Posterior cingulate gyrus (tissue), 11 donors: ENCODE measurements at regions not wholly inside any gene's neighbourhood (a gene's known extent, or its start where the extent isn't known, plus 50 kb on each side); places are given as distances from the start of the nearest gene placed in this dataset.

Source experiments
- DNase-seq, 10 donors: peaks; one replicate each; pipeline versions ENCODE4 v3.0.0 to v3.0.0-alpha.2; 2020 to 2021; ENCODE audit warnings: mixed read lengths in 3 of 10
- intact Hi-C: fragments of 100-400 bp; cut with DNase I; formaldehyde crosslinking; loops from one replicate; pipeline ENCODE4 v1.15.1; 2023

DNA sequence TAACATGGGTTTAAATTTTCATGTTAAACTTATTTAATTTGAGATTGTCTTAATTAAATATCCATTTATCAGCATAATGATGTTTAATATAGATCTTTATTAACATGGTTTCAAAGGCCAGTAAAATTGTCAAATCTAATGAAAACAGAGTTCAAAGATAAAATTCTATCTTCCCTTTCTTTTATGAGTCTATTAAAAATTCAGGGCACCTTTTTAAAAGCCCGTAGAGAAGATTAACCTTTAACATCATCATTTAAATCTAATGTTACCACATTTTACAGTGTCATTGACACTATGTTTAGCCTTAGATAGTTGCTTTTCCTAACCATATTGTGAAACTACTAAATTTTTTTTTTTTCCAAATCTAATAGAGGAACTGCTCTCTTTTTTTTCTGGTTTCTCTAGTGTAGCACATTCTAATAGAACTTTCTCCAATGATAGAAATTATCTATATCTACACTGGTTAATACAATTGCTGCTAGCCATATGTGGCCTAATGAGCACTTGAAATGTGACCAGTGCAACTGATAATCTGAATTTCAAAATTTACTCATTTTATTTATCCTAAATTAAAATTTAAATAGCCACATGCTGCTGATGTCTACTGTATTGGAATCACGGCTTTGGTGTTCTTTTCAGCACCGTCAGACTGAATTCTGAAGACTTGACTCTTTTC lies 410.9 kb downstream of the UTRN start:
- no peak for DNase-seq
- intact Hi-C loops = no loop called here

DNA sequence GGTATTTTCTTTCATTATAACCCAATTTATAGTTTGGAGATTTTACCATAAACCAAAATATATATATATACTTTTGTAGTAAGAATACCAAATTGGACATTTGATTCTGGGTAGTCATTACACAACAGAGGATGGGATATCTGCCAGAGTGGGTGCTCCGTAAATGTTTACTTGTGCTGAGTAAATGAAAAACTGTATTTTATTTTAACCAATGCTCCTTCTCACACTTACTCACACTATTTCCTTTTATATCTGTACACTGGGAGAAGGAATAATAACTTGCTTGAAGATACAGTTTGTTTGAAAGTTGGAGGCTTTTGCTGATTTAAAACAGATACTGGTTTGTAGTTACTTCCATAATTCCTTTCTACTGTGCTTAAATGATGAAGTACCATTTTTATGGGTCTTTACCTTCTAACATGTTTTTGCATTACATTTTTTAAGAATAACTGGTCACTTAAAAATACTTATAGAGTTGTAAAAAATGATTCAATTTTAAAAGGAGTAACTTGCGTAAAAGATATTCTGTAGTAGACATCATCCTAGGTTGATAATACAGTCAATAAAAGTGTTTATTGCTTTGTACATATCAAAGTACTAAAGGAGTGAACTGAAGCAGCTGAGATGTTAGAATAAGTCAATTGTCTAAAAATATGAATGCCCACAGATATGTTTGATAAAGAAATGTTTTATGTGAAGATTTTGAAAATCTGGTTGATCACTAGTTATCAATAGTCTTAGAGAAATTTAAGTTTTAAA lies 411.7 kb downstream of the UTRN start:
- intact Hi-C loops = no loop called here
- DNase-seq = no peak

DNA sequence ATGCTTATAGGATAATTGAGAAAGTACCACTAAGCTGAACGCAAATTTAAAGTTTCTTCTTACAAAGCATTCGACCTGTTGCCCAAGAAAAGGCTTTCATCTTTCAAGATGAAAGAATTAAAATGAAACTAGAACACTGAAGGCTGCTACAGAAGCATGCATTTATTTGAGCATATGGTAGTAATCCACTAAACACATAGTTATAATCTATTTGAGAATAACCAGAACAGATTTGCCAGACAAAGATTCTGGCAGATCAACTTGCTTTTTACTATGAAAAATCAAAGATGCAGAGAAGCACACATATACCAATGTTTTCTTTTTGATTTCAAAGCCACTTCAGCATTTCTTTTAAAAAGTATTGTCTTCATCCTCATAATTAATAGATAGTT lies 412.2 kb downstream of the UTRN start:
- intact Hi-C loops = no loop called here
- no peak for DNase-seq

DNA sequence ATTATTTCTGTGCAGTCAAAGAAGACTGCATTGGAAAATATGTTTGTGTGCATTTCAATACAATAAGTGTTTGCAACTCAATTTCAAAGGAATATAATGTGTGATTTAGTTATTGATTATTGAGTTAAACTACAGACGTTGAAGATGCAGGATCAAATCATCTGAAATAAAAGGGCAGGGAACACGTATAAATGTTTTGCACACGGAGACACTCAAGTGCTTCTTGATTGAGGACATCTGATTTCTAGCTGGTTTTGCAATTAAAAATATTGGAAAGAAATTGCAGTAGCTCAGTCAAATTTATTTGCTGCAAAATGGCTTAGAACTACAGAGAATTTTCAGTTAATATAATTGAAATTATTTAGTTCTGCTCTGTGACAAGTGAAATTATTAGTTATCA lies 412.7 kb downstream of the UTRN start:
- DNase-seq = no peak
- intact Hi-C loops = no loop called here

DNA sequence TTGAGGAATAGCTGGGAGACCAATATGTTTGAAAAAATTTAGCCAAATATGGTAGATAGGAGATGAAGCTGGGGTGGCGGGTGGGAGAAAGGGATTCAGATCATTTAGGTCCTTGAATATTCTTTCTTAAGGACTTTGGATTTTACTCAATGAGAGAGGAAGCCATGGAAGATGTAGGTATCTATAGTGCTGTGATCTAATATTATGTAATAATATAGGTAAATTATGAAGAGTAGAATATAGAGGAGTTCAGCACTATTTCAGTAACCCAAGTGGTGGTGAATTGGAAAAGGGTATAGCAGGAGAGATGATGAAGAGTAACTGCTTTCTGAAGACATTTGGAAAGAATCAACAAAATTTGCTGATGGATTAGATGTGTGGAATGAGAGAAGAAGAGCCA lies 417.6 kb downstream of the UTRN start:
- DNase-seq = no peak
- intact Hi-C loops = no loop called here

DNA sequence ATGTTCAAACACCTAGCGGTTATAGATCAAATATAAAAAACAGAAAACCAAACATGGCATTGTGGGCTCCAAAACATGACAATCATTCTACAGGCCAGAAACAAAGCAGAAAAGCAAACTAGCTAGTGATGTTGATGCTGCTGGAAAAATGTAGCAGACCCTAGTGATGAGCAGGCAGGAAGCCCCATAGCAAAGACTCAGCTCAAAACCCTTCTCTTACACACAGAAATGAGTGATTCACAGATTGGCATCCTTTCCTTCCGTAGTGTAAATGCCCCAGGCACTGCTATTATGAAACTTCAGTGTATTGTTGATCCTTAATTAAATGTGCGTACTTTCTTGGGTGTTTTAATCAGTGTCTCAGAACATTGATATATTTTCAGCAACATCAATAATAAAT lies 425.1 kb downstream of the UTRN start:
- DNase-seq = no peak
- intact Hi-C loops = no loop called here

DNA sequence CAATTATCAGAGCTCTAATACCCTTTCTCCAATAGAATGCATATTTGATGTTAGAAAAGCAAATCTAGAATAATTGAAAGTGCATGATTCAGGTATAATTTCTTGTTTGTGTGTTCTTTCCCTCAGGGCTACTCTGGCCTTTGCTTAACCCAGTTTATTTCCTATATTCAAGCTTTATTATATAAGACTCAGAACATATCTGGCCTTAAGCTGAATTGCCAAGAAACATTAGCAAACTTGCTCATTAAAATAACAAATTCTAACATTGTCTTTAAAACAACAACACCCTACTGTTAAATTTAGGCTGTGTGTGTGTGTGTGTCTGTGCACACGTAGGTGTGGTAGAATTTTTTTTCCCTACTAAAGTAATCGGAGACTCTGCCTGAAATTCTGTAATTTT lies 426.5 kb downstream of the UTRN start:
- DNase-seq = no peak

DNA sequence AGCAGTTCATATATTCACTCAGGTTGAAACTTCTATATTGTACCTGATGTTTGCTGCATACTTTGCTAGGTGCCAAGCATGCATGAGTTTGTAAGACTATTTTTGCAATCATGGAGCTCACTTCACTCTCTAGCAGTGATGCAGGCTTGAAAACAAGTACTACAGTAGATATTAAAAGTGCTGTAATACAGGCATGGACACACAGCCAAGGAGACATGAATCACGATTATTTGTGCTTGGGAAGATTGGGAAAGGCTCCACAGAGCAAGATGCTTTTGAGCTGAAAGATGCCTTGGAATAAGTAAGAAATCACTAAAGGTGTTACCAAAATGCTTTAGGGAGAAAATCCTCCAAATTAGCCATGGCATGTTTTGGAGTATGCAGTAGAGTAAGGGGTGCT lies 427.4 kb downstream of the UTRN start:
- intact Hi-C loops = no loop called here
- DNase-seq = no peak

More for the DNA sequence above, 426.5 kb downstream of the UTRN start:
- intact Hi-C loops = no loop called here

DNA sequence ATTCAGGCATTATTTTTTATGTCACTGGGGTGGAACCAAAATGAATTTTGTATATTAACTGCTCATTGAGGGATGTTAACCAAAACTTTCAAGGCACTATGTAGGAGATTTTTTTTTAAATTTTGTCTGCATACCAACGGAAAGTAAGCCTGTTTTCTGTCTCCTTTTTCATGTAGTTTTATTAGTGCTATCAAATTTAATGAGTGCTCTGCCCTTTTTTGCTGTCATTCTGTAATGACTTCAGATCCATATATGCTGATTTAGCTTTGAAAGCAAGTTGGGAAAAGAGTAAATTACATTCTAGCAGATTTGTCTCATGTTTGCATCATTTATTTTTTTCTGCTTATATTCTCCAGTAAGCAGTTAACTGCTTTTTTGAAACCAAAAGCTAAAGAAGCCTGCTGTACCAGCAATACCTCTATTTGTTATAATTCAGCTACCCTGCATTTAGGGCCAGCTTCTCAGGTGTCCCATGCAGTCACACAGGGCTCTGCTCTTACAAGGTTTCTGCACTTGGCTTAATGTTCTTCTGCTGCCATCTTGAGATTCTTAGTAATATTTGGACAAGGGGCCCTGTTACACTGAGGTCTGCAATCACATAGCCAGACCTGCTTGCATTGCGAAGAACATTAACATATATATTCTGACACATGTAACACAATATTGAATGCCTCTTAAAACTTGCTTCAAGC lies 429.0 kb downstream of the UTRN start:
- DNase-seq = no peak
- intact Hi-C loops = no loop called here

DNA sequence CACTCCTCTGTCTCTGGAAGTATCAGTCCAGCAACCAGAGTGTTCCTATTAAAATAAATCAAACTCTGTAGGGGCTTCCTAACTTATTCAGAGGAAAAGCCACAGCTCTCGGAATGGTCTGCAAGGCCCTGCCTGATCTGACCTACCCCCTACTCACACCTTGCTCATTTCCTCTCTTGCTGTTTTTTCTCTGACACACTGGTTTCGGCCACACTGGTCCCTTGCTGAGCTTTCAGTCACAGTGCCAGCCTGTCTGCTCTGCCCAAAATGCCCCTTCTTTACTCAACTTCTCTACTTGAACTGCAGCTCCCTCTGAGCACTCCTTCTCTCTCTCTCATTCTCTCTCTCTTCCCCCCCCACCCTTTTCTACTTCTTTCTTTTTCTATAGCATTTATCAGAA lies 430.2 kb downstream of the UTRN start:
- DNase-seq = no peak
- intact Hi-C loops = no loop called here

DNA sequence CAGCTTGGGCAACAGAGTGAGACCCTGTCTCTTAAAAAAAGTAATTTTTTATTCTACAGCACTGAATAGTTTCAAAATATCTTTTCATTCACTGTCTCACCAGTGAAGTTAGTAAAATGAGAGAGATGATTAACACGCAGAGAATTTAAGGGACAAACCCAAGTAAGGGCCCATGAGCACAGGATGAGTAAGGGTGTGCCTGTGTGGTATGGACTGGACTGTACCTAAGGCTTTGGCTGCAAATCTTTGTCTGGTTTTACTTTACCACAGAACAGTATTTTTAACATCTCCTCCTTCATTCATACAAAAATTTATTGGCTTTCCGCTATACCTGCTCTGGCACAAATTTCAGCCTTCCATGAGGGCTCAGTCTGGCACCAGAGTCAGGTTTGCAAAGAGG lies 433.3 kb downstream of the UTRN start:
- intact Hi-C loops = no loop called here
- no peak for DNase-seq

DNA sequence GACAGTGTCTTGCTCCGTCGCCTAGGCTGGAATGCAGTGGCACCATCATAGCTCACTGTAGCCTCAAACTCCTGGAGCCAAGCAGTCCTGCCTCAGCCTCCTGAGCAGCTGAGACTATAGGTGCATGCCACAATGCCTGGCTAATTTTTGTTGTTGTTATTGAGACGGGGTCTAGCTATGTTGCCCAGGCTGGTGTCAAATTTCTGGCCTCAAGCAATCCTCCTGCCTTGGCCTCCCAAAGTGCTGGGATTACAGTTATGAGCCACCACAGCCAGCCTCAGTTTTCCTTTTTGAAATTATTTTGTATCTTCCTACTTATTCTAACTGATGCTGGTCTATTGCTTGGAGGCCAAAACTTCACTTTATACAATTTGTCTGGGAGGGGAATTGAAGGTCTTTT lies 436.1 kb downstream of the UTRN start:
- intact Hi-C loops = no loop called here
- no peak for DNase-seq

DNA sequence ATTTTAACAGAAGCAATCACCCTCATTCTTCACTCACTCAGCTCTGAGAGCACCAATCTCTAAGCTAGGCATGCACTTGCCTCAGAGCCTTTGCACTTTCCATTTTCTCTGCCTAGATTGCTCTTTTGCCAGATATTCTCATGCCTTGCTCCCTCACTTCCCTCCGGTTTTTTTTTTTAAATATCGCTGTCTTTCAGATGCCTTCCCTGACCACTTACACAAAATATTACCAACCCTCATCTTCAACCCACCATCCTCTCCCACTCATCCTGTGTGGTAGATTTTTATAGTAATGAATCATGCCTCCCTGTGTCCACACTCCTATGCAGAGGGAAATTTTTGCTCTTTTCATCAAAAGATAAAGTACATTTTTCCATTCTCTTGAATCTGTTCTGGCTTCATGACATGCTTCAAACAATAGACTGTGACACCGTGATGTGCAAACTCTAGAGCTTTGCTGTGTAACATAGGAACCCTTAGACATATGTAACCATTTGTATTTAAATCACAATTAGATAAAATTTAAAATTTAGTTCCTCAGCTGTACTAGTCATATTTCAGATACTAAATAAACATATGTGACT lies 437.1 kb downstream of the UTRN start:
- intact Hi-C loops = no loop called here
- DNase-seq = no peak

DNA sequence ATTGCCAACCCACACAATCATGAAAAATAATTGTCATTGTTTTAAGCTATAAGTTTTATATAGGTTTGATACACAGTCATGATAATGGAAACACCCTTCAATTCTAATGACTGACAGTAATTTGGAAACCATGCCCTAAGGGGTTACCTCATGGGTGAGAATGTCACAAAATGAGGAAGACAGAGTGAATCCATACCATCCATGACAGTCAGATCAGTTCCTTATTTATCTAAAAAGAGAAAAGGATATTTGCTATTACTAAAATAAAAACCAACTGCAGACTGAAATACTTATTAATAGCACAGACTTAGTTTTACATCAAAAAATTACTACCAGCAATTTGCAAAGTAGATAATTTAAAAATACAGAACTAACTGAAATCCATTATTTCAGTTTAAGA lies 437.8 kb downstream of the UTRN start:
- no peak for DNase-seq
- intact Hi-C loops = no loop called here

DNA sequence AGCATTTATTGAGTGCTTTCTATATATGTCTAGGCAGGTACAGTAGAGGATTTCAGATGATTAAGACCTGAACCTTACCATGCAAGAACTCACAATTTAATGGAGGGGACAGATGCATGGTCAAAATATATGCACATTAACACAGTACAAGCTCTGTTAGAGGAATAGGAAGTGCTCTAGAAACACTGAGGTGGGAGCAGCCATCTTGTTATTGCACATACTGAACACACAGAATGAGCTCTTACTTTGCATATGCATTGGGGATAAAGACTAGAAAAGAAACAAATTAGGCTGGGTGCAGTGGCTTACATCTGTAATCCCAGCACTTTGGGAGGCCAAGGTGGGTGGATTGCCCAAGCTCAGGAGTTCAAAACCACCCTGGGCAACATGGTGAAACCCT lies 438.3 kb downstream of the UTRN start:
- no peak for DNase-seq
- intact Hi-C loops = no loop called here

DNA sequence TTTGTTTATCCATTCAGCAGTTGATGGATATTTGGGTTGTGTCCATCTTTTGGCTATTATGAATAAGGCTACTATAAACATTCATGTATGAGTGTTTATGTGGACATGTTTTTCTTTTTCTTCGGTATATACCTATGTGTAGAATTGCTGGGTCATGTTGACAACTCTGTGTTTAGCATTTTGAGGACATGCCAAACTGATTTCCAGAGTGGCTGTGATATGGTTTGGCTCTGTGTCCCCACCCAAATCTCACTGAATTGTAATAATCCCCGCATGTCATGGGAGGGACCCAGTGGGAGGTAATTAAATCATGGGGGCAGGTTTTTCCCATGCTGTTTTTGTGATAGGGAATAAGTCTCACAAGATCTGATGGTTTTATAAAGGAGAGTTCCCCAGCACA lies 439.7 kb downstream of the UTRN start:
- no peak for DNase-seq
- intact Hi-C loops = no loop called here

DNA sequence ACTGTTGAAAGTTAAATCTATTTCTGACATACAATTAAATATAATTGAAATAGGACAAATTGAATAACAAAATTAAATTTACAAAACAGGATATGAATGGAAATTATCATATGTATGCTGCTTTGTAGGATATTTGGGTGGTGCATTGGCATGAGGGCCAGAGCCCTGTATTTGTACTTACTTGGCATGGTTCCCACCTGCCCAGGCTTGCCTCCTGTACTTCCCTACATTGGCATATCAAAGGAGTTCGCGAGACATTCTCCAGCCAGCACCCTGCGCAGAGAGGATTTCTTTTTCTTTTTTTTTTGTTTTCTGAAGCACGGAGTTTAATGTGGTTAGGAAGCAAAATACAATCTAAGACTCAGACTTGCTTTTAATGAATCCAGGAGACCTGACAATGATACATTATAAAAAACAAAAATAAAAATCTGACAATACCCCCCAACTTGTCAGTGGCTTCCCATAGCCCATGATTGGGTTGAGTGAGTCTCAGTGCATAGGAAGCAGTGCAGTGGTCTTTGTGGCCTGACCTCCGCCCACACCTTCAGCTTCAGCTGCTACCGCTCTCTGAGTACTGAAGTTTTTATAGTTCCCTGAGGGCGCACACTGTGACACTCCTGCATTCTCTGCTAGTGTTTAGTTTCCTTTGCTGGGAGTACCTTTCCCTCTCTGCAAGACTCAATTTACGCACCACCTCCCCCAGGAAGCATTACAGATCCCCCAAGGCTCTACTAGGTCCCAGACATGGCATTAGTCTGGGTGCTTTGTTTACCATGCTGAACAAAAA lies 440.8 kb downstream of the UTRN start:
- intact Hi-C loops = no loop called here
- no peak for DNase-seq

DNA sequence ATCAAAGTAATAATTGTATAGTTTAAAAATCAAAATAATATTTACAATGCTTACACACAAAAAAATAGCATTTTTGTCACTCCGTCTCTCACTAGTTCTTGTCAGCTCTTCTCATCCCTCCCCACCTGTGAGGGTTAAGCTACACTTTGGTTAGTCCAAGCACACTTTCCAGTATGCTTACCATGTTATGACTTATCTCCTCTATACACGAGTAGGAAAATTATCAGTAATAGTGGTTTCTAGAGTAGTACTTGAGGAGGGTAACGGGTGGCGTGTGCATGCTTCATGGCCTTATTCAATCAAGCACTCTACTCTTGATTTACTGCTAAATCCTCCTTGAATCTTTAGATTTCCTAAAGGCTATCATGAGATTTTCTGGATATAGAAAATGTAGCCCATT lies 443.7 kb downstream of the UTRN start:
- intact Hi-C loops = no loop called here
- no peak for DNase-seq

DNA sequence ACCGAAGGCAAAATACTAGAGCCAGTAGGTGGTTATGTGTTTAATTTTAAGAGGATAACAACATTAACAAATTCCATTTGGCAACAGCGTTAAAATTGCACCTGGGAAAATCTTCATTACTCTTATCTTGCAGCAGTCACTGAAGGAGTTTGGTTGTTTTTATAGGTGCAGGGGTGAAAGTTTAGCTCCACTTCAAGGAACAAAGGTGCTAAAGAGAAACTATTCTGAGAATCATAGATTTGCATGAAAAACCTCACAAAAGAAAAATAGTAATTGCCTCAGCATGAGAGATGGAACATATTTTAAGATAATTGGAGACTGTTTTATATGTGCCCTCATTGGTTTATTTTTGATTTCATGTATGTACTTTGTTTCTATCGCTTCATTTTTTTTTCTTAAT lies 444.4 kb downstream of the UTRN start:
- no peak for DNase-seq
- intact Hi-C loops = no loop called here

DNA sequence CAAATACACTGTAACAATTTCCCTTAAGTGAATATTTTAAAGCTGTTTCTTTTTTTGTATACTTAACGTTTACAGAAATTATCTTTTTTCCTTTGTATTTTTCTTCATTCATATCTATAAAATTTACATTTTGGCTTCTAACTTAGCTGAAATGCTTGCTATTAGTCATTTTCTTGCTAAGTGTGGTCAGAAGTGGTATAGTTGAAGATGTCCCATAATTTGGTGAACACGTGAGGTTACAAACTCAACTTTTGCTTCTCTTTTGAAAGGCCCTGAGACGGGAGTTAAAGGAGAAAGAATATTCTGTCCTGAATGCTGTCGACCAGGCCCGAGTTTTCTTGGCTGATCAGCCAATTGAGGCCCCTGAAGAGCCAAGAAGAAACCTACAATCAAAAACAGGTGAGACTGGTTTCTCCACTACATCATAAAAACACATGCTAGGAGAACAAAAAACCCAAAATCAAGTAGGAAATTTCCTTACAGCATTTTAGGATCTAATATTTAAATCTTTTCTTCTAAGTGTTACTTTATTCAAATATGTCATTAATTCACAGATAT lies 445.0 kb downstream of the UTRN start:
- intact Hi-C loops = no loop called here
- no peak for DNase-seq

DNA sequence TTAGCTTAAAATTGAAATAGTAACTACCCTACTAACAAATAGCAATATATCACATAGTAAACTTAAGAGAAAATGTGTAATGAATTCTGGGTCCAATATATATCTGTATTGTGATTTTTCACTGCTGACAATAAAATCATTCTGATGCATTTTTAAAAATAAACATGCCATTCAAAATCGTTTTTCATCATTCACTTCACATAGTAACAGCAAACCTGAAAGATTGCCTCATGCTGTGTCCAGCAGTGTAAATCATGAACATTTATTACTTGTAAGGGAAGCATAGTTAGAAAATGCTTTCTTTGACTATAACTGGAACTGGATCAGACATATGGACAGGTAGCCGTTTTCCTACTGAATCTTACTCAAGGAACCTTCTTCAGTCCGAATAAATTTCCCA lies 446.1 kb downstream of the UTRN start:
- DNase-seq = no peak
- intact Hi-C loops = no loop called here
